HL-60 (cell line): ENCODE measurements at regions not wholly inside any gene's neighbourhood (a gene's known extent, or its start where the extent isn't known, plus 50 kb on each side); places are given as distances from the start of the nearest gene placed in this dataset.

Experiments
- DNase-seq, 2 experiments: peaks; one replicate each; pipeline ENCODE4 v3.0.0-alpha.2; 2010 to 2020; ENCODE audit warnings: low read depth in 1 of 2, low spot score in 1 of 2
- H3K27ac ChIP-seq: fragments of 250-450 bp; sonication (Bioruptor Pico); replicated peaks from 2 replicates; pipeline ENCODE4 v1.5.1; 2020; ENCODE audit warnings: mild to moderate bottlenecking, moderate library complexity
- H3K27me3 ChIP-seq: fragments of 250-450 bp; sonication (Bioruptor Pico); 2 replicates; pipeline ENCODE4 v1.5.1; 2021; ENCODE audit warnings: mild to moderate bottlenecking, moderate library complexity; ENCODE audit not compliant: insufficient read depth, poor library complexity, severe bottlenecking
- H3K4me3 ChIP-seq: replicated peaks from 2 replicates; pipeline ENCODE4 v1.5.1; 2011; ENCODE audit warnings: mild to moderate bottlenecking, control low read depth, low read length; ENCODE audit not compliant: insufficient read depth
- CTCF ChIP-seq: IDR thresholded peaks from one replicate; pipeline ENCODE4 v1.5.1; 2011; ENCODE audit warnings: low read length, control low read depth, inconsistent platforms; ENCODE audit not compliant: insufficient read depth
- GABPA ChIP-seq: IDR thresholded peaks from 2 replicates; pipeline ENCODE4 v1.6.1; 2012; ENCODE audit warnings: low read depth
- POLR2AphosphoS5 ChIP-seq: IDR thresholded peaks from 2 replicates; pipeline ENCODE4 v1.6.1; 2012; ENCODE audit warnings: low read depth
- REST ChIP-seq: IDR thresholded peaks from 2 replicates; pipeline ENCODE4 v1.6.1; 2012; ENCODE audit warnings: low read depth; ENCODE audit not compliant: insufficient replicate concordance
- SPI1 ChIP-seq: IDR thresholded peaks from 2 replicates; pipeline ENCODE4 v1.6.1; 2012; ENCODE audit warnings: low read depth, mild to moderate bottlenecking, borderline replicate concordance

GRCh38 chr17:36856903-36857381 lies 80.3 kb upstream of the LHX1 start:
- H3K27ac ChIP-seq = no peak overlapping the region
- H3K27me3 ChIP-seq = no peaks in the 10 kb centered on the region
- H3K4me3 ChIP-seq = no peak overlapping the region
- TF ChIP-seq GABPA (no peak), SPI1 (no peak), POLR2AphosphoS5 (no peak), REST (no peak), CTCF (no peak)
- DNase-seq = no peak

- DNase-seq = no peak
- no peak overlapping the region for H3K27ac ChIP-seq
- no peaks in the 10 kb centered on the region for H3K27me3 ChIP-seq
- TF ChIP-seq REST (no peak), CTCF (no peak), GABPA (no peak)
- no peak overlapping the region for H3K4me3 ChIP-seq
Measured at GRCh38 chr17:36857698-36858097, 79.6 kb upstream of the LHX1 start.

- Histone ChIP-seq H3K4me3 (no peak overlapping the region), H3K27ac (no peak overlapping the region), H3K27me3 (no peaks in the 10 kb centered on the region)
- TF ChIP-seq SPI1 (no peak), CTCF (no peak), REST (no peak), POLR2AphosphoS5 (no peak), GABPA (no peak)
- no peak for DNase-seq
Measured at GRCh38 chr17:36858119-36859002, 78.9 kb upstream of the LHX1 start.
